Sigmoid colon (tissue), 4 donors: ENCODE measurements at regions not wholly inside any gene's neighbourhood (a gene's known extent, or its start where the extent isn't known, plus 50 kb on each side); places are given as distances from the start of the nearest gene placed in this dataset.

Source experiments
- EP300 ChIP-seq, 4 donors: sonication (generic); formaldehyde crosslinking; IDR thresholded peaks; one replicate each; pipeline ENCODE4 v1.6.1; 2017; ENCODE audit warnings: antibody characterized with exemption in 4 of 4
- POLR2A ChIP-seq, 2 donors: fragments of 450-650 bp; IDR thresholded peaks; one replicate each; pipeline ENCODE4 v1.6.1; 2016; ENCODE audit warnings: antibody characterized with exemption in 2 of 2, mild to moderate bottlenecking in 2 of 2, moderate library complexity in 2 of 2
- POLR2AphosphoS5 ChIP-seq, 4 donors: sonication (generic); formaldehyde crosslinking; IDR thresholded peaks; one replicate each; pipeline ENCODE4 v1.6.1; 2017; ENCODE audit warnings: antibody characterized with exemption in 4 of 4
- TF ChIP-seq, protein P1 (sequence below), 4 experiments: fragments of 450-650 bp in 3 of 4; fragments of 200-600 bp in 1 of 4; IDR thresholded peaks; one replicate each; pipeline ENCODE4 v1.5.1; 2016 to 2019; ENCODE audit warnings: antibody characterized with exemption in 4 of 4, mild to moderate bottlenecking in 3 of 4, moderate library complexity in 2 of 4

- TF ChIP-seq, protein P1, sequence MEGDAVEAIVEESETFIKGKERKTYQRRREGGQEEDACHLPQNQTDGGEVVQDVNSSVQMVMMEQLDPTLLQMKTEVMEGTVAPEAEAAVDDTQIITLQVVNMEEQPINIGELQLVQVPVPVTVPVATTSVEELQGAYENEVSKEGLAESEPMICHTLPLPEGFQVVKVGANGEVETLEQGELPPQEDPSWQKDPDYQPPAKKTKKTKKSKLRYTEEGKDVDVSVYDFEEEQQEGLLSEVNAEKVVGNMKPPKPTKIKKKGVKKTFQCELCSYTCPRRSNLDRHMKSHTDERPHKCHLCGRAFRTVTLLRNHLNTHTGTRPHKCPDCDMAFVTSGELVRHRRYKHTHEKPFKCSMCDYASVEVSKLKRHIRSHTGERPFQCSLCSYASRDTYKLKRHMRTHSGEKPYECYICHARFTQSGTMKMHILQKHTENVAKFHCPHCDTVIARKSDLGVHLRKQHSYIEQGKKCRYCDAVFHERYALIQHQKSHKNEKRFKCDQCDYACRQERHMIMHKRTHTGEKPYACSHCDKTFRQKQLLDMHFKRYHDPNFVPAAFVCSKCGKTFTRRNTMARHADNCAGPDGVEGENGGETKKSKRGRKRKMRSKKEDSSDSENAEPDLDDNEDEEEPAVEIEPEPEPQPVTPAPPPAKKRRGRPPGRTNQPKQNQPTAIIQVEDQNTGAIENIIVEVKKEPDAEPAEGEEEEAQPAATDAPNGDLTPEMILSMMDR (IDR thresholded peaks at IDR 0.05) = no peak
- no peak for TF ChIP-seq POLR2A (IDR thresholded peaks at IDR 0.05)
- no peak for TF ChIP-seq EP300 (IDR thresholded peaks at IDR 0.05)
- no peak for TF ChIP-seq POLR2AphosphoS5 (IDR thresholded peaks at IDR 0.05)
Observed at GRCh38 chr7:19302731-19303130, 157.5 kb upstream of the FERD3L start.
